ENCODE measurements at regions not wholly inside any gene's neighbourhood (a gene's known extent, or its start where the extent isn't known, plus 50 kb on each side); places are given as distances from the start of the nearest gene placed in this dataset.

DNA sequence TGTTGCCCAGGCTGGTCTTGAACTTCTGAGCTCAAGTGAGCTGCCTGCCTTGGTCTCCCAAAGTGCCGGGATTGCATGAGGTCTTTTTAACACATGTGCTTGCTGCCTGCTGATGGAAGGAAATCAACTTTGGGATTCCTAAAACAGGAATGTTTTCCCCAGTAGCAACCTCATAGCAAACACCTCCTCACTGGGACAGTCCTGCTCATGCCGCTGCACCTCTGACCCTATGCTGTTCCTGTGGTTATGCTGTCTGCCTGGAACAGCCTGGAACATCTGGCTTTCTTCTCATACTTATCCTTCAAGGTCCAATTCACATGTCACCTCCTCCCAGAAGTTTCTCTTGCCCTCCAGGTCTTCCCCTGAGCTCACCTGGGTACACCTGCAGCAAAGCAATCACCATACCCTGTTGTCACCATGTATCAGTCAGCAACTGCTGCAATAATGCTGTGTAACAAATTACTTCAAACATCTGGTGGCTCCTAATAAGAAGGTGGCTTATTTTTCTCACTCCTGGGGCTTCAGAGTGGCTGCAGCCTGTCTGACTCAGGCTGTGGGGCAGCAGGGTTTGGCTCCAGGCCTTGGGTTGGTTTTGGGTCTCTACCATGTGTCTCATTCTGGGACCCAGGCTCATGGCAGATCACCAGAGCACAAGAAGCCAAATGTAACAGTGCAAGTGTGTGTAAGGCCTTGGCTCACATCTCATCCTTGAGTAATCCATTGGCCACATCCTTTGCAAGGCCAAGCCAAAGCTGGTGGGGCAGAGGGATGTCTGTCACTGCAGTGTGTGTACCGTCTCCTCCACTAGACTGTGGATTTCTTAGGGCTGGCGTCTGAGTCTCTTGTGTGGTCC is 59.4 kb upstream of the SORCS2 start:
- TF ChIP-seq, protein P1, sequence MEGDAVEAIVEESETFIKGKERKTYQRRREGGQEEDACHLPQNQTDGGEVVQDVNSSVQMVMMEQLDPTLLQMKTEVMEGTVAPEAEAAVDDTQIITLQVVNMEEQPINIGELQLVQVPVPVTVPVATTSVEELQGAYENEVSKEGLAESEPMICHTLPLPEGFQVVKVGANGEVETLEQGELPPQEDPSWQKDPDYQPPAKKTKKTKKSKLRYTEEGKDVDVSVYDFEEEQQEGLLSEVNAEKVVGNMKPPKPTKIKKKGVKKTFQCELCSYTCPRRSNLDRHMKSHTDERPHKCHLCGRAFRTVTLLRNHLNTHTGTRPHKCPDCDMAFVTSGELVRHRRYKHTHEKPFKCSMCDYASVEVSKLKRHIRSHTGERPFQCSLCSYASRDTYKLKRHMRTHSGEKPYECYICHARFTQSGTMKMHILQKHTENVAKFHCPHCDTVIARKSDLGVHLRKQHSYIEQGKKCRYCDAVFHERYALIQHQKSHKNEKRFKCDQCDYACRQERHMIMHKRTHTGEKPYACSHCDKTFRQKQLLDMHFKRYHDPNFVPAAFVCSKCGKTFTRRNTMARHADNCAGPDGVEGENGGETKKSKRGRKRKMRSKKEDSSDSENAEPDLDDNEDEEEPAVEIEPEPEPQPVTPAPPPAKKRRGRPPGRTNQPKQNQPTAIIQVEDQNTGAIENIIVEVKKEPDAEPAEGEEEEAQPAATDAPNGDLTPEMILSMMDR (IDR thresholded peaks at IDR 0.05; ENCODE audit: borderline replicate concordance, extremely low read depth, insufficient read depth) = no peak
- intact Hi-C loops (cut with DNase I) = no loop called here
- Histone ChIP-seq H3K9me3 (ENCODE audit: control insufficient read depth in 2 of 3, insufficient read depth in 1 of 3, low read length in 3 of 3) (peaks cover 0 to 5% (median 0%) of the 10 kb centered on the region in 3 donors), H3K4me1 (ENCODE audit: control insufficient read depth in 2 of 3, insufficient read depth in 2 of 3, low read depth in 1 of 3, low read length in 3 of 3) (peaks cover 0 to 5% (median 0%) of the 10 kb centered on the region in 3 donors), H3K4me3 (ENCODE audit: low read length in 3 of 3) (no peak overlapping the region), H3K36me3 (ENCODE audit: control insufficient read depth in 2 of 3, insufficient read depth in 3 of 3, low read length in 3 of 3) (peaks cover 0 to 3% (median 0%) of the 10 kb centered on the region in 3 donors), H3K27me3 (ENCODE audit: control insufficient read depth, insufficient read depth, low read length) (no peaks in the 10 kb centered on the region), H3K9ac (ENCODE audit: low read length in 3 of 3) (no peak overlapping the region), H3K27ac (ENCODE audit: low read depth in 2 of 2, low read length in 2 of 2) (no peak overlapping the region)
- no peak for DNase-seq
- no peak for FAIRE-seq

DNA sequence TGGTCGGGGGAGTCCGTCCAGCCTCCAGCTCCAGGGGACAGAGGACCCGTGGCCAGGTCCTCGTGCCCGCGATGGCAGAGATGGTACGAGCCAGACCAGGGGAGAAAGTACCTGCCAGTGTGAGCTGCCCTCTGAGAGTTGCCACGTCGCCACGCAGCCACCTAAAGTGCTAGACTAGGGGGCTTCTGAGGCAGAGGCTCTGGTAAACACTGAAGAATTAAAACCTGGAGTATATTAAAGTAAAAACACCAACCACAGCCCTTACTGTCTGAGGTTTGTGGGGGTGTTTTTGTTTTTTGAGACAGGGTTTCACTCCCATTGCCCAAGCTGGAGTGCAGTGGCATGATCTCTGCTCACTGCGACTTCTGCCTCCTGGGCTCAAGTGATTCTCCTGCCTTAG is 60.1 kb upstream of the SORCS2 start:
- H3K27ac ChIP-seq (ENCODE audit: low read depth in 2 of 2, low read length in 2 of 2) = no peak overlapping the region
- TF ChIP-seq, protein P1 (IDR thresholded peaks at IDR 0.05; ENCODE audit: borderline replicate concordance, extremely low read depth, insufficient read depth) = no peak
- H3K4me3 ChIP-seq (ENCODE audit: low read length in 3 of 3) = no peak overlapping the region
- FAIRE-seq = no peak
- H3K9ac ChIP-seq (ENCODE audit: low read length in 3 of 3) = no peak overlapping the region
- H3K27me3 ChIP-seq (ENCODE audit: control insufficient read depth, insufficient read depth, low read length) = no peaks in the 10 kb centered on the region
- H3K9me3 ChIP-seq (ENCODE audit: control insufficient read depth in 2 of 3, insufficient read depth in 1 of 3, low read length in 3 of 3) = peaks cover 0 to 5% (median 0%) of the 10 kb centered on the region in 3 donors
- DNase-seq = no peak
- intact Hi-C loops (cut with DNase I) = no loop called here
- H3K4me1 ChIP-seq (ENCODE audit: control insufficient read depth in 2 of 3, insufficient read depth in 2 of 3, low read depth in 1 of 3, low read length in 3 of 3) = peaks cover 0 to 5% (median 0%) of the 10 kb centered on the region in 3 donors
- peaks cover 0 to 3% (median 0%) of the 10 kb centered on the region in 3 donors for H3K36me3 ChIP-seq (ENCODE audit: control insufficient read depth in 2 of 3, insufficient read depth in 3 of 3, low read length in 3 of 3)

DNA sequence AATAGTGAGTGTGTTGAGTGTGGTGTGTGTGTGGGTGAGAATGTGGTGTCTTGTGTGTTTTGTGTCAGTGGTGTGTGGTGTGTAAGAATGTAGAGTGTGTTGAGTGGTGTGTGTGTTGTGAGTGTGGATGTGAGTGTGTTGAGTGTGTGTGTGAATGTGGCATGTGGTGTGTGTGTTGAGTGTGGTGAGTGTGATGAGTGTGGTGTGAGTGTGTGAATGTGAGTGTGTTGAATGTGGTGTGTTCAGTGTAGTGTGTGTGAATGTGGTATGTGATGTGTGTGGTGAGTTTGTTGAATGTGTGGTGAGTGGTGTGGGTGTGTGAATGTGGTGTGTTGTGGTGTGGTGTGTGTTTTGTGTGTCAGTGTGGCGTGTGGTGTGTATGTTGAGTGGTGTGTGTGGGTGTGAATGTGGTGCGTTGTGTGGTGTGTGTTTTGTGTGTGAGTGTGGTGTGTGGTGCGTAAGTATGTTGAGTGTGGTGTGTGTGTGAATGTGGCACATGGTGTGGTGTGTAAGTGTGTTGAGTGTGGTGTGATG is 60.8 kb upstream of the SORCS2 start:
- DNase-seq = no peak
- H3K4me1 ChIP-seq (ENCODE audit: control insufficient read depth in 2 of 3, insufficient read depth in 2 of 3, low read depth in 1 of 3, low read length in 3 of 3) = peaks cover 0 to 5% (median 0%) of the 10 kb centered on the region in 3 donors
- no peak overlapping the region for H3K9ac ChIP-seq (ENCODE audit: low read length in 3 of 3)
- peaks cover 0 to 5% (median 0%) of the 10 kb centered on the region in 3 donors for H3K9me3 ChIP-seq (ENCODE audit: control insufficient read depth in 2 of 3, insufficient read depth in 1 of 3, low read length in 3 of 3)
- peaks cover 0 to 3% (median 0%) of the 10 kb centered on the region in 3 donors for H3K36me3 ChIP-seq (ENCODE audit: control insufficient read depth in 2 of 3, insufficient read depth in 3 of 3, low read length in 3 of 3)
- TF ChIP-seq, protein P1 (IDR thresholded peaks at IDR 0.05; ENCODE audit: borderline replicate concordance, extremely low read depth, insufficient read depth) = no peak
- no peak for FAIRE-seq
- H3K4me3 ChIP-seq (ENCODE audit: low read length in 3 of 3) = no peak overlapping the region
- intact Hi-C loops (cut with DNase I) = no loop called here
- H3K27ac ChIP-seq (ENCODE audit: low read depth in 2 of 2, low read length in 2 of 2) = no peak overlapping the region
- no peaks in the 10 kb centered on the region for H3K27me3 ChIP-seq (ENCODE audit: control insufficient read depth, insufficient read depth, low read length)

All from kidney (tissue), 13 donors.